ENCODE measurements at regions not wholly inside any gene's neighbourhood (a gene's known extent, or its start where the extent isn't known, plus 50 kb on each side); places are given as distances from the start of the nearest gene placed in this dataset.

- H3K4me1 ChIP-seq (replicated peaks), result peaks cover 8% of the 10 kb centered on the region
- no peak for TF ChIP-seq POLR2A (IDR thresholded peaks at IDR 0.05)
- TF ChIP-seq POLR2AphosphoS5 (IDR thresholded peaks at IDR 0.05), result peak; percentile 50
- TF ChIP-seq CTCF (IDR thresholded peaks at IDR 0.05), result no peak
- no peaks in the 10 kb centered on the region for H3K27me3 ChIP-seq (replicated peaks; ENCODE audit: insufficient read depth)
- DNase-seq (ENCODE audit: low spot score), result peak; percentile 7
- H3K9me3 ChIP-seq, result no peaks in the 10 kb centered on the region
- H3K27ac ChIP-seq, result peak overlapping the region; percentile 47 to 60
- no peaks in the 10 kb centered on the region for H3K36me3 ChIP-seq
- no peak overlapping the region for H3K4me3 ChIP-seq
- 52% methylated on average over 1 of the region's 1 CpG for WGBS
- intact Hi-C loops (cut with DNase I), result loop anchor here (5.0 kb wide), 2 partner anchors 165 to 225 kb away; partner anchors contain the start of gene CITED2
Measured at GRCh38 chr6:139597087-139597763, 222.8 kb upstream of the CITED2 start.

DNA sequence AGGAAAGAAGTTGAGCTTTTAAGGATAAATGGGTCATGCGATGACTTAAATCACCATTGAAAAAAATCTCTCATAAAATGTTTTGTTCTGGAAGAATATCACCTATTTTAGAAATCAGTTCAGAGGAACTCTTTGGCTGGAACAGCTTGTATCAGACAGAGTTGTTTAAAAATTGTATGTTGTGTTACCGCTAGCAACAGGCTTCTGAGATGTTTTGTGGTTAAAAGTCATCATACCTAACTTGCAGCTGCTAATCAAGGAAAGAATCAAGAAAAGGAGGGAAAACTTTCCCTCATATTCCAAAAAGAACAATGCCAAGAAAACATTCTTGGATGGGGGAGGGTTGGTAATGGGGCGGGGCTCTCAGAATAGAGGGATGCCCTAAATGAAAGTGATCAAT, 220.7 kb upstream of the CITED2 start:
- no peaks in the 10 kb centered on the region for H3K27me3 ChIP-seq (replicated peaks; ENCODE audit: insufficient read depth)
- intact Hi-C loops (cut with DNase I), result loop anchor here (5.0 kb wide), 2 partner anchors 167 to 223 kb away; partner anchors contain the start of gene CITED2
- H3K36me3 ChIP-seq, result no peaks in the 10 kb centered on the region
- H3K4me3 ChIP-seq, result no peak overlapping the region
- peaks cover 8% of the 10 kb centered on the region for H3K4me1 ChIP-seq (replicated peaks)
- no peak overlapping the region for H3K27ac ChIP-seq
- TF ChIP-seq POLR2AphosphoS5 (IDR thresholded peaks at IDR 0.05) (no peak), CTCF (IDR thresholded peaks at IDR 0.05) (no peak), POLR2A (IDR thresholded peaks at IDR 0.05) (no peak)
- no peaks in the 10 kb centered on the region for H3K9me3 ChIP-seq
- WGBS, result 56% methylated on average over 3 of the region's 3 CpGs
- DNase-seq (ENCODE audit: low spot score), result no peak

GRCh38 chr6:139594333-139594965, 220.0 kb upstream of the CITED2 start:
- Histone ChIP-seq H3K9me3 (no peaks in the 10 kb centered on the region), H3K4me3 (no peak overlapping the region), H3K4me1 (replicated peaks) (peaks cover 8% of the 10 kb centered on the region), H3K27me3 (replicated peaks; ENCODE audit: insufficient read depth) (no peaks in the 10 kb centered on the region), H3K27ac (no peak overlapping the region), H3K36me3 (no peaks in the 10 kb centered on the region)
- TF ChIP-seq CTCF (IDR thresholded peaks at IDR 0.05), result no peak
- TF ChIP-seq POLR2AphosphoS5 (IDR thresholded peaks at IDR 0.05), result no peak
- no peak for TF ChIP-seq POLR2A (IDR thresholded peaks at IDR 0.05)
- WGBS, result 84% methylated on average over 8 of the region's 8 CpGs
- intact Hi-C loops (cut with DNase I), result loop anchor here (5.0 kb wide), 1 partner anchor 47 kb away; no protein-coding TSS in a partner anchor
- no peak for DNase-seq (ENCODE audit: low spot score)

DNA sequence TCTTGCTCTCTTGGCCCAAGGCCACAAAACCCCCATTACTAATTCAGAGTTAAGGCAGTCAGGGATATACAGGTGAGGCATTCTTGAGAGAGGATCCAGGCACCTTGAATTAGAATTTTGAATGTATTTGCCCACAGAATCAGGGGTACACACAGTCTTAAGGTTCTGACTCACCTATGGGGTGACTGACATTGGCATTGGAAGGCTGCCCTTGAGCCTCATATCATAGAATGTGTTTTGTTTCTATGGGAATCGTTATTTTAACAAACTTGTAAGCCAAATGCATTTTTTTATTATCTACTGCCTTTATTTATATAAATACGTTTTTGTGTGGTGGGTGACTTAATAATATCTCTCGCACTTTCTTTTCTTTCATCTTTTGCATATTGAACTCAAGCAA, 218.6 kb upstream of the CITED2 start:
- Histone ChIP-seq H3K27me3 (replicated peaks; ENCODE audit: insufficient read depth) (no peaks in the 10 kb centered on the region), H3K4me3 (no peak overlapping the region), H3K9me3 (no peaks in the 10 kb centered on the region), H3K36me3 (no peaks in the 10 kb centered on the region), H3K4me1 (replicated peaks) (peaks cover 8% of the 10 kb centered on the region), H3K27ac (no peak overlapping the region)
- intact Hi-C loops (cut with DNase I), result loop anchor here (5.0 kb wide), 1 partner anchor 46 kb away; no protein-coding TSS in a partner anchor
- no peak for DNase-seq (ENCODE audit: low spot score)
- TF ChIP-seq POLR2AphosphoS5 (IDR thresholded peaks at IDR 0.05) (no peak), CTCF (IDR thresholded peaks at IDR 0.05) (no peak), POLR2A (IDR thresholded peaks at IDR 0.05) (no peak)
- WGBS, result 92% methylated on average over 3 of the region's 3 CpGs
